ENCODE measurements at regions not wholly inside any gene's neighbourhood (a gene's known extent, or its start where the extent isn't known, plus 50 kb on each side); places are given as distances from the start of the nearest gene placed in this dataset.

- DNase-seq (ENCODE audit: extremely low read depth in 1 of 2, low read depth in 1 of 2) = no peak
Observed at GRCh38 chr4:178471994-178472393, 1029.8 kb upstream of the AGA start.

- DNase-seq (ENCODE audit: extremely low read depth in 1 of 2, low read depth in 1 of 2) = no peak
Observed at GRCh38 chr4:178480105-178480504, 1037.9 kb upstream of the AGA start.

- DNase-seq (ENCODE audit: extremely low read depth in 1 of 2, low read depth in 1 of 2) = no peak
Observed at GRCh38 chr4:178480881-178481280, 1038.6 kb upstream of the AGA start.

GRCh38 chr4:178481564-178481963 is 1039.3 kb upstream of the AGA start:
- no peak for DNase-seq (ENCODE audit: extremely low read depth in 1 of 2, low read depth in 1 of 2)

GRCh38 chr4:178523038-178523437 is 1080.8 kb upstream of the AGA start:
- no peak for DNase-seq (ENCODE audit: extremely low read depth in 1 of 2, low read depth in 1 of 2)

- no peak for DNase-seq (ENCODE audit: extremely low read depth in 1 of 2, low read depth in 1 of 2)
Observed at GRCh38 chr4:178535939-178536579, 1093.8 kb upstream of the AGA start.

- no peak for DNase-seq (ENCODE audit: extremely low read depth in 1 of 2, low read depth in 1 of 2)
Observed at GRCh38 chr4:178553201-178553600, 1111.0 kb upstream of the AGA start.

- DNase-seq (ENCODE audit: extremely low read depth in 1 of 2, low read depth in 1 of 2) = no peak
Observed at GRCh38 chr4:178554352-178554751, 1112.1 kb upstream of the AGA start.

GRCh38 chr4:178556796-178557195 is 1114.6 kb upstream of the AGA start:
- no peak for DNase-seq (ENCODE audit: extremely low read depth in 1 of 2, low read depth in 1 of 2)

GRCh38 chr4:178577933-178578332 is 1135.7 kb upstream of the AGA start:
- DNase-seq (ENCODE audit: extremely low read depth in 1 of 2, low read depth in 1 of 2) = no peak

- no peak for DNase-seq (ENCODE audit: extremely low read depth in 1 of 2, low read depth in 1 of 2)
Observed at GRCh38 chr4:178595500-178596138, 1153.4 kb upstream of the AGA start.

GRCh38 chr4:178598672-178599071 is 1156.4 kb upstream of the AGA start:
- no peak for DNase-seq (ENCODE audit: extremely low read depth in 1 of 2, low read depth in 1 of 2)

GRCh38 chr4:178599521-178599920 is 1157.3 kb upstream of the AGA start:
- DNase-seq (ENCODE audit: extremely low read depth in 1 of 2, low read depth in 1 of 2) = no peak

GRCh38 chr4:178602833-178603232 is 1160.6 kb upstream of the AGA start:
- DNase-seq (ENCODE audit: extremely low read depth in 1 of 2, low read depth in 1 of 2) = no peak

- no peak for DNase-seq (ENCODE audit: extremely low read depth in 1 of 2, low read depth in 1 of 2)
Observed at GRCh38 chr4:178611062-178611461, 1168.8 kb upstream of the AGA start.

GRCh38 chr4:178612733-178613132 is 1170.5 kb upstream of the AGA start:
- no peak for DNase-seq (ENCODE audit: extremely low read depth in 1 of 2, low read depth in 1 of 2)

GRCh38 chr4:178632415-178632814 is 1190.2 kb upstream of the AGA start:
- no peak for DNase-seq (ENCODE audit: extremely low read depth in 1 of 2, low read depth in 1 of 2)

GRCh38 chr4:178633263-178633662 is 1191.0 kb upstream of the AGA start:
- DNase-seq (ENCODE audit: extremely low read depth in 1 of 2, low read depth in 1 of 2) = no peak

GRCh38 chr4:178664621-178665020 is 1222.4 kb upstream of the AGA start:
- DNase-seq (ENCODE audit: extremely low read depth in 1 of 2, low read depth in 1 of 2) = no peak

GRCh38 chr4:178665916-178666315 is 1223.7 kb upstream of the AGA start:
- no peak for DNase-seq (ENCODE audit: extremely low read depth in 1 of 2, low read depth in 1 of 2)

GRCh38 chr4:178671766-178672165 is 1229.5 kb upstream of the AGA start:
- DNase-seq (ENCODE audit: extremely low read depth in 1 of 2, low read depth in 1 of 2) = no peak

GRCh38 chr4:178672512-178672911 is 1230.3 kb upstream of the AGA start:
- no peak for DNase-seq (ENCODE audit: extremely low read depth in 1 of 2, low read depth in 1 of 2)

- DNase-seq (ENCODE audit: extremely low read depth in 1 of 2, low read depth in 1 of 2) = no peak
Observed at GRCh38 chr4:178681871-178682270, 1239.6 kb upstream of the AGA start.
